Hematopoietic multipotent progenitor cell treated with erythropoietin and hydrocortisone succinate and interleukin-3 and kit ligand, for 6 days (in vitro differentiated cells): ENCODE measurements at regions not wholly inside any gene's neighbourhood (a gene's known extent, or its start where the extent isn't known, plus 50 kb on each side); places are given as distances from the start of the nearest gene placed in this dataset.
A peak's percentile ranks its signal among the peaks of the same experiment; 100 is the strongest.
"Not testable (repeated sequence)": the region's sequence is repeated elsewhere in the genome, so short reads cannot be mapped to it uniquely, and the experiment has no call there.

ENCODE experiments used
- DNase-seq: peaks from one replicate; pipeline ENCODE4 v3.0.0-alpha.2; 2015

- DNase-seq, result no peak
These were observed 218.8 kb upstream of the SGCG start for GRCh38 chr13:22961835-22962537.

GRCh38 chr13:22963384-22964053 lies 217.3 kb upstream of the SGCG start:
- DNase-seq, result not testable (repeated sequence)

GRCh38 chr13:22964245-22964966 lies 216.4 kb upstream of the SGCG start:
- DNase-seq, result no peak

- DNase-seq, result not testable (repeated sequence)
These were observed 215.5 kb upstream of the SGCG start for GRCh38 chr13:22965011-22965857.

- not testable (repeated sequence) for DNase-seq
These were observed 214.9 kb upstream of the SGCG start for GRCh38 chr13:22965858-22966239.

- not testable (repeated sequence) for DNase-seq
These were observed 214.0 kb upstream of the SGCG start for GRCh38 chr13:22966753-22967152.

GRCh38 chr13:22967669-22968068 lies 213.1 kb upstream of the SGCG start:
- no peak for DNase-seq

- no peak for DNase-seq
These were observed 200.8 kb upstream of the SGCG start for GRCh38 chr13:22979952-22980351.

GRCh38 chr13:22980936-22981335 lies 199.8 kb upstream of the SGCG start:
- no peak for DNase-seq

GRCh38 chr13:22993148-22993547 lies 187.6 kb upstream of the SGCG start:
- DNase-seq, result no peak

GRCh38 chr13:23003446-23003845 lies 177.3 kb upstream of the SGCG start:
- DNase-seq, result no peak

GRCh38 chr13:23007426-23007825 lies 173.4 kb upstream of the SGCG start:
- DNase-seq, result no peak

- no peak for DNase-seq
These were observed 162.6 kb upstream of the SGCG start for GRCh38 chr13:23018143-23018542.

- DNase-seq, result peak; percentile 73
These were observed 160.4 kb upstream of the SGCG start for GRCh38 chr13:23020246-23020843.

GRCh38 chr13:23021906-23022305 lies 158.9 kb upstream of the SGCG start:
- DNase-seq, result no peak

- DNase-seq, result no peak
These were observed 158.1 kb upstream of the SGCG start for GRCh38 chr13:23022704-23023103.

GRCh38 chr13:23025864-23026608 lies 154.7 kb upstream of the SGCG start:
- peak; percentile 6 for DNase-seq

- peak; percentile 72 for DNase-seq
These were observed 141.4 kb upstream of the SGCG start for GRCh38 chr13:23039266-23039935.

- DNase-seq, result no peak
These were observed 138.6 kb upstream of the SGCG start for GRCh38 chr13:23042181-23042580.

- DNase-seq, result no peak
These were observed 135.9 kb upstream of the SGCG start for GRCh38 chr13:23044906-23045305.

- DNase-seq, result no peak
These were observed 130.7 kb upstream of the SGCG start for GRCh38 chr13:23050126-23050525.
